GM21825 (cell line): ENCODE measurements at regions not wholly inside any gene's neighbourhood (a gene's known extent, or its start where the extent isn't known, plus 50 kb on each side); places are given as distances from the start of the nearest gene placed in this dataset.
"Not testable (repeated sequence)": the region's sequence is repeated elsewhere in the genome, so short reads cannot be mapped to it uniquely, and the experiment has no call there.

Experiments
- ATAC-seq: cut with Tn5 transposase; IDR thresholded peaks from one replicate; pipeline ENCODE4 v1.9.1; 2021; ENCODE audit warnings: mild to moderate bottlenecking, moderate library complexity; ENCODE audit not compliant: unreplicated experiment

GRCh38 chr14:106011631-106012360 lies 485.4 kb downstream of the TMEM121 start:
- not testable (repeated sequence) for ATAC-seq

GRCh38 chr14:106012361-106012725 lies 486.0 kb downstream of the TMEM121 start:
- not testable (repeated sequence) for ATAC-seq

GRCh38 chr14:106013879-106014376 lies 487.5 kb downstream of the TMEM121 start:
- no peak for ATAC-seq

GRCh38 chr14:106017952-106018351 lies 491.6 kb downstream of the TMEM121 start:
- not testable (repeated sequence) for ATAC-seq

DNA sequence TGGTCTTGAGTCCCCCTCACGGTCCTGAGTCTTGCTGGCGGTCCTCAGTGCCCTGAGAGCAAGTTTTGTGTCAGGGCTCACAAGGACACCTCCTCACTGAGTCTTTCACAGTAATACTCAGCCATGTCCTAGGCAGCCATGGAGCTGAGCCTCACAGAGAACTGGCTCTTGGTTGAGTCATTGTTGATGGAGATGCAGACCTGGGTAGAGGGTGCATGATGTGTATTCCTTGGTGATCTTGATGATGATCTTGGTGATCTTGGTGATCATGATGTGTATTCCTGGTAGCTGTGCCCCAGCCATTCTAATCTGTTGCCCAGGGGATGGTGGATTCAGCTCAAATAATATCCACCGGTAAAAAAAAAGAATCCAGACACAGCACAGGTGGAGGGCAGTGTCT lies 495.4 kb downstream of the TMEM121 start:
- no peak for ATAC-seq

DNA sequence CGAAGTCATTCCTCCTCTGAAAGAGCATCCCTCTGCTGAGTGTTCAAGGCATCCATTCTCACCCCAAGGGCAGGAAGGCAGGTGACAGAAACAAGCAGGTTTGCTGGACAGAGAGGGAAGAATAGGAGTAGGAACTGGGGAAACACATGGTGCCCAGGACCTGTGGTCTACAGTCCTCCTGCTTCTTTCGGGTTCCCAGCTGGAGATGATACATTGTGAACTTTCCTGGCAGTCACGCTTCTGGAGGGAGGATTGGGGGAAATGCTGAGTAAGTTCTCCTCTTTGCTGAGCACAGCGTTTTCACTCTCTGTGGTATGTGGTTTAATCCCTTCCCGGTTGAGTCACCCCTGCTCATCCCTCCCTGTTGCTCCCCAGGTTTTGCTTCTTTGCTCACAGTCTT lies 496.3 kb downstream of the TMEM121 start:
- ATAC-seq, result not testable (repeated sequence)

- no peak for ATAC-seq
Measured at GRCh38 chr14:106023411-106023810, 497.0 kb downstream of the TMEM121 start.

DNA sequence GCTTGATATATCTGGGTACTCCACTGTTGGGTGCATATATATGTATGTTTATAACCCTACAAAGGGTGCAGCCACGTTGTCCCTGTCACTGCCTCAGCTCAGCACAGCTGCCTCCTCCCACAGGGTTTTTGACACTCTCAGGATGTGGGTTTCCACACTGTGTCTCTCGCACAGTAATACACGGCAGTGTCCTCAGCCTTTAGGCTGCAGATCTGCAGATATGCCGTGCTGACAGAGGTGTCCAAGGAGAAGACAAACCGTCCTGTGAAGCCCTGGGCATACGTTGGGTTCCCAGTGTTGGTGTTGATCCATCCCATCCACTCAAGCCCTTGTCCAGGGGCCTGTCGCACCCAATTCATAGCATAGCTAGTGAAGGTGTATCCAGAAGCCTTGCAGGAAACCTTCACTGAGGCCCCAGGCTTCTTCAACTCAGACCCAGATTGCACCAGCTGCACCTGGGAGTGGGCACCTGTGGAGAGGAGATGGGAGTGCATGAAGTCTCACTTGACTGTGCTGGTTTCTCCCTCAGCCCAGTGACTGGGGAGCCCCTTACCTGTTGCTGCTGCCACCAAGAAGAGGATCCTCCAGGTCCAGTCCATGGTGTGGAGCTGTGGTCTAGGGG lies 498.7 kb downstream of the TMEM121 start:
- ATAC-seq, result no peak

DNA sequence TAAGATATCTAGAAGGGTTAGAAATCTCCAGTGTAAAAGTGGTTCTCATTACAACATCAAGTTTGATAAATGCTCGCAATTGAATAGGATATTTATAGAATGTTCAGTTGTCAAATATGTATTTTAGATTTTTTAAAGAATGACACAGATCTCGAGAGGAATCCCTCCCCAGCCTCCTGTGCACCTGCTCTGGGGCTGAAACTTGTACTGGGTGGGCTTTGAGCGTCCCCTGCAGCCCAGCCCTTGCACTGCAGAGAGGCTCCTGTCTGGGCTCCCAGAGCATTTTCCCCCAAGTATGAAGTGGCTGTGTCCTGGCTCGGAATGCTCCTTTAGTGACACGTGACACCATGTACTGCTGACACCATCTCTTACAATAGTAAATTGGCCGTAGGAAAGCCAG lies 499.6 kb downstream of the TMEM121 start:
- ATAC-seq, result no peak

DNA sequence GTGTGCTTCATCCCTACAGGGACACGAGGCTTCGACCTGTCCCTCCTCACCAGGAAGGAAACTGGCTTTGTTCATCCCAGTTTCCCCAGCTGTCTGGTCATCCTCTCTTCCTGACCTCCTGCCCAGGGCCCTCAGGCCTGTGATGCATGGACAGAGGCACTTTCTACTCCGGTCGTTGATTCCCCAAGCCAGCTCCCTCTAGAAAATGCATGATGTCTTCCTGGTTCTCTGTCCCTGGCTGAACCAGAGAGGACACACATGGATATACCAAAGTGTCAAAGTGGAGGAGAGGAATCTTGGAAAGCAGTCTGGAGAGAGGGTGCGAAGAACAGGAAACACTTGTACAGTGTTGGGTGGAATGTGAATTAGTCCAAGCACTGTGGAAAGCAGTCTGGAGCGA lies 501.4 kb downstream of the TMEM121 start:
- not testable (repeated sequence) for ATAC-seq

DNA sequence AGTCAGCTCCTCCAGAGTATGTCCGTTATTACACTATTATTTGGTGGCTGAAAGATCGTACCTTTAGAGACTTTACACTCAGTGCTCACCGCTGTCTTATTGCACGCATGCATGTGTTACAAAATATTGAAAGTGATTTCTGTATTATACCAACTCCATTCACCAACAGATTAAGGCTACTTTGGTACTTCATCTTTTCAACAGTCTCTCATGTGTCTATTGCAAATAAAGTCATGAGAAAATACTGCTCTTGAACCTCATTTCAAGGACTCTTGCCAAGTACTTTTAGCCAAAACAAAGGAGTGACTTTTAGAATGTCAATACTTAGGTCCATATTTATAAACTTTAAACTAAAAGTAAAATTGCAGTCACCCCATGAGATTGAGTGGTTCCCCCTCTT lies 503.6 kb downstream of the TMEM121 start:
- no peak for ATAC-seq

DNA sequence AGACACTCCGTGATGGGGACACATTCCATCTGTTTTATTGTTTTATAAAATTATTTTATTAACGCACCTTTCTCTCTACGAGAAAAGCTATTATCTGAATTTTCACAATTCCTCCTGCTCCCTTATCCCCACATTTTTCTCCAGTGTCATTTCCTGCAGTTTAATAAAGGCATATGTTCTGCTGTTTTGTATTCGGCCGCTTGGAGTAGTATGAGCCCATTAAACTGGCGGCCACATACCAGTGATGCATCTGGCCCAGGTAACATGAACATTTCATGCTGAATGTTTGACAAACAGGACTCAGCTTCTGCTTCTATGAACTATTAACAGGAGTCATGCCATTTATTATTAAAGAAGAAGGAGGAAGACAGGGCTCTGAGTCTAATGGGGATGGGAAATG lies 511.0 kb downstream of the TMEM121 start:
- ATAC-seq, result no peak

- no peak for ATAC-seq
Measured at GRCh38 chr14:106038263-106038662, 511.9 kb downstream of the TMEM121 start.

GRCh38 chr14:106039400-106039799 lies 513.0 kb downstream of the TMEM121 start:
- no peak for ATAC-seq

- no peak for ATAC-seq
Measured at GRCh38 chr14:106044515-106044914, 518.1 kb downstream of the TMEM121 start.

DNA sequence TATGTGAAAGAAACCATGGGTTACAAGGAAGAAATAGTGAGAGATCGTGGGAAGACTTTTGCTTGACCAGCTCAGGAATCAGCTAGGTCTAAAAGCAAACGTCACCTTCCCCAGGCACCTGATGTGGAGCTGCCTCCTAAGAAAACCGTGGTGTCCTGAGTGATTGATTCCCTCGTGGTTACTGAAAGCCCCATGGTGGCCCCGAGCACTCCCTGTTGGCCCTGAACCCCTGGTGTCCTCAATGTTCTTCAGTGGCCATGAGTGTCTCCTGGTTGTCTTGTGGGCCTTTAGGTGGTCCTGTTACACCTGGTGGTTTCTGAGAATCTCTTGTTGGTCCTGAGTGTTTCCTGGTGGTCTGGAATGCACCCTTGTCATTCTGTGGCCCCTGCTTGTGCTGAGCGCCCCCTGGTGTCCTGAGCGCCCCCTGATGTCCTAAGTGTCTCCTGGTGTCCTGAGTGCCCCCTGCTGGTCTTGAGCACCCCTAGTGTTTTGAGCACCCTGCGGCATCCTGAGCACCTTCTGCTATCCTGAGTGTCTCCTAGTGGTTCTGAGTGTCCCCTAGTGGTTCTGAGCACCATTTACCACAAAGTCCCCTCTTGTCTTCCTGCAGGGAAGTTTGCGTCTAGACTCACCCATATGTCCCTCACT lies 518.7 kb downstream of the TMEM121 start:
- no peak for ATAC-seq

- ATAC-seq, result no peak
Measured at GRCh38 chr14:106051796-106052195, 525.4 kb downstream of the TMEM121 start.

- no peak for ATAC-seq
Measured at GRCh38 chr14:106055289-106055688, 528.9 kb downstream of the TMEM121 start.

DNA sequence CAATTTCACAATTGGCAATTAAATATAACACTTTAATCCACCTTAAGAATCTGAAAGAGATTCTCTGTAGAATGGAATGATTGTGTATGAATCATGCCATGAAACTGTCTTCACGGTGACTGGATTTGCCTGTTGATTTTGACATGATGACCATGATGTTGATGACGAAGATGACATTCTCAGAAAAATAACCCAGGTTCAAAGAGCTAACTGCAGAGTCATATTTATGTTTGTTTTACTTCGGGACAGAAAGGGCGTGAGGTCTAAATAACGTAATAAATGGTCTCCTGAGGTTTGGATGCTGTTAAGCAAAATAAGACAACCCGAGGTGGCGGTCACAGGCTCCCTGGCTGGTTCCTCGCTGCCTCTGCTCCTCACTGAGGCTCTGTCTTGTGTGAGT lies 532.0 kb downstream of the TMEM121 start:
- ATAC-seq, result no peak

DNA sequence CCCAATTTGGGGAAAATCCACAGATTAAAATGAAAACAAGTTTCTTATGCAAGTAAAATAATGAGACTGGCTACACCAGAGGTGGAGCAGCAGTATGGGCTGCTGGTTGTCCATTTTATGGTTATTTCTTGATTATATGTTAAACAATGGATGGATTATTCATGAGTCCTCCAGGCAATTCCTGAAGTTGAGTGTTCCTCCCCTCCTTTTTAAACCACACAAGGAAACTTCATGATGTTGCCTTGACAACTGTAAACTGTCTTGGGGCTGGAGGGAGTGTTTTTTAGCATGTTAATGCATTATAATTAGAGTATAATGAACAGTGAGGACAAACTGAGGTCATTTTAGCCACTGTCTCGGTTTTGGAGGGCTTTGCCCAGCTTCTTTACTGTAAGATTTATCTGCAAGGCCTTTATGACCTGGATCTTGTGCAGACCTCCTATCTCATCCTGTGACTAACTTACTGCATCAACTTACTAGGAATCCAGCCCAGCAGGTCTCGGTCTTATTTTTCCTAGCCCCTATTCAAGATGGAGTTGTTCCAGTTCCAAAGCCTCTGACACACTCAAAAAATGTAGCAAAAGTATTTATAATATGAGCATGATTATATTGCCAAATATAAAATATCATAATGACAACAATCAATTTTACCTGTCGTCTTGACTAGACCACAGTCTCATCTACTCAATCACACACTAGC lies 534.0 kb downstream of the TMEM121 start:
- no peak for ATAC-seq

DNA sequence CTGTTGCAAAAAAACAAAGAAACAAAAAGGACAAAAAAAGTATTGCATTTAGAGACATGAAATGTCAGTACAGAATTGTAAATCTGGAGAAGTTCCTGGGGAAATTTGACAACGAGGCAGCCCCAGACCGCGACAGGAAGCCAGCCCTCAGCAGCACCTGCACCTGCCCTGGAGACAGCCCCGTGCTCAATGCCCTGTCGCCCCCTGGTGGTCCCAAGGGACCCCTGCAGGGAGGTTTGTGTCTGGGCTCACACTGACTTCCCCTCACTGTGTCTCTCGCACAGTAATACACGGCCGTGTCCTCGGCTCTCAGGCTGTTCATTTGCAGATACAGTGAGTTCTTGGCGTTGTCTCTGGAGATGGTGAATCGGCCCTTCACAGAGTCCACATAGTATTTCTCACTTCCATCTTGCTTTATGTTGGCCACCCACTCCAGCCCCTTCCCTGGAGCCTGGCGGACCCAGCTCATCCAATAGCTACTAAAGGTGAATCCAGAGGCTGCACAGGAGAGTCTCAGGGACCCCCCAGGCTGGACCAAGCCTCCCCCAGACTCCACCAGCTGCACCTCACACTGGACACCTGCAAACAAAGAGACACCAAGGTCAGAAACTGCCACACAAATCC lies 535.6 kb downstream of the TMEM121 start:
- not testable (repeated sequence) for ATAC-seq
